GM13977 (cell line): ENCODE measurements at regions not wholly inside any gene's neighbourhood (a gene's known extent, or its start where the extent isn't known, plus 50 kb on each side); places are given as distances from the start of the nearest gene placed in this dataset.

Experiments
- DNase-seq: peaks from one replicate; pipeline ENCODE4 v3.0.0; 2012; ENCODE audit warnings: low spot score
- CTCF ChIP-seq: IDR thresholded peaks from 2 replicates; pipeline ENCODE4 v1.5.1; 2012; ENCODE audit warnings: mild to moderate bottlenecking, control low read depth; ENCODE audit not compliant: insufficient read depth; ENCODE audit errors: extremely low read depth, missing control alignments
- in situ Hi-C: fragments of 300-500 bp; cut with MboI; formaldehyde crosslinking; loops from one replicate; pipeline ENCODE4 v1.12.0; 2022; ENCODE audit warnings: low sequenced_read_pairs, low pct_unique_long_range_greater_than_20kb, mixed read lengths, inconsistent platforms; ENCODE audit not compliant: unreplicated experiment

DNA sequence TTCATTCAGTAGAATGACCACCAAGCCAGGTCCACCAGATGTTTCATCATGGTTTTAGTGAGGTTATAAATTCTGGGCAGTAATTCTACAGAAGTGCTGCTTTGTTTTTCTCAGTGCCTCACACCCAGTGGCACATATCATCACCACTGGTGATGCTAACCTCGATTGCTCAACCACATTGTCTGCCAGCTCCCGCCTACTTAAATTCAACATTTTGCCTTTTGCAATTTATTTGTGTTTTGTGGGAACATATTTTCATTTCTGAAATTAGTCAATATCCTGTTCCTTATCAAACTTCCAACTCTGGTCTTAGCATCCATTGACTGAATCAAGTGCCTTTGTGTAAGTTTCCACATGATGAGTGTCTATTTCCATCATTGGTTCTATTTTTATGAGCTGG is 62.3 kb upstream of the TMEM178A start:
- in situ Hi-C loops: no loop called here
- TF ChIP-seq CTCF: no peak
- DNase-seq: no peak

DNA sequence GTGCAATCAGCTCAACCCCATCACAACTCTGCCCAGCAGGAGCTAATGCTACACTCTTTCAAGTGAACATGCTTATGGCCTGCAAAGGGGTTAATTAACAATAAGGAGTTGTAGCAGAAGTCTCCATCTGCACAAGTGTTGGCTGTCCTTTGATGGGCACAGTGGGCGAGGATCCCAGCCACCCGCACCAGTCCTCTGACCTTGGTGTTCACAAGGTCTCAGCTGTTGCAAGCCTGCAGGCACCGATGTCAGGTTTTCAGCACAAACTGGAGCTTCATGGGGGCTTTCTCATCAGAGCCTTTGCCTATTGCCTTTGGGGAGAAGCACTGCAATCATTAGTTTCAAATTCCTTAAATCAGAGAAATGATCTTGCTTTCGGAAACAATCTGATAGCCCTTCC is 60.9 kb upstream of the TMEM178A start:
- DNase-seq: no peak
- TF ChIP-seq CTCF: no peak
- in situ Hi-C loops: no loop called here

DNA sequence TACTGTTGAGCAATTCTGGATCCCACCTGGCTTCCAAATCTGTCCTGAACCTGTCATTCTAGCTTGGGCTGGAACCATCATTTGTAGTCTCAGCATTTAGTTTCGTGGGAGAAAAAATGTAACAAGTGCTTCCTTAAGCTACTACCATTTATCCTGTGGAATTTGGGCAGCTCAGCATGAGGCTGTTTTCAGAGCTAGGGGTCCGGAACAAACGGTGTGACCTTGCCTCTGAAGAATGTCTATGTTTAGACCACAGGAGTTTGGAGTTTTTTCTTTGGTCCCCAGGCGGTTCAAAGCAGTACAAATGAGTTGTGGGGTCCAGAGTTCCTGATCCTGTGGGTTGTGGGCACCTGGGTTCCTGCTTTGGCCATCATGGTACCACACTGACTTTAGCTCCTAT is 59.1 kb upstream of the TMEM178A start:
- no peak for DNase-seq
- in situ Hi-C loops: no loop called here
- TF ChIP-seq CTCF: no peak

DNA sequence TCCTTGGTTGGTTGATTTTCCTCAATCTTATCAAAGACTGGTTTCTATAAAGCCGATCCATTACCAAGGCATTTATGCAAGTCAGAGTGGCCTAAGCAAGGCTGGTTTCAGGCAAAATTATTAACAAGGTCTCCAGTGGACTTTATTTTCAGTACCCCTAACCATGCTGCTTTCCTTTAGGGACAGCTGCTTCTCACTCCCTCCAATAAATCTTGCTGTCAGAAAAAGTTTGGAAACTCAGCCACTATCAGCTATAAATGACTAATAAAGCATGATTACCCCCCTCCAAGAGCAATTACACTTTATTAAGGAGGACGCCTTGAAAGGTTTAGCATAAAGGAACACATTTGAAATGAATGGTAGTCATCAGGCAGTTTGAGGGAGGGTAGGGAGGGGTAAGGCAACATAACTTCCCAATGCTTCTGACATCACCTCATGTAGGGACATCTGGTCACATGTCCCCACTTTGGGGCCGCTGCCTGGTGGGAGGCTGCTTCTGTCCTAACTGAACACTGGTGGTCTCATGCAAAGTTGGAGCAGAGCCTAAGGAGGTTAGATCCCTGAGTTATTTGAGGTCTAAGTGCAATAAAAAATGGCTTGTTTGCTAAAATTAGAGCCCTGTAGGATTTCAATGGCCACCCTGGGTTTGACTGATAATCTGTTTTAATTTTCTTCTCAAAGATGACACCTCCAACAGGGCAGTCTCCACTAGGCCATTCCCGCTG is 58.0 kb upstream of the TMEM178A start:
- in situ Hi-C loops: no loop called here
- no peak for DNase-seq
- no peak for TF ChIP-seq CTCF

GRCh38 chr2:39608263-39608575 is 57.5 kb upstream of the TMEM178A start:
- DNase-seq: no peak
- no peak for TF ChIP-seq CTCF
- in situ Hi-C loops: no loop called here

GRCh38 chr2:39608686-39609441 is 56.9 kb upstream of the TMEM178A start:
- no peak for TF ChIP-seq CTCF
- in situ Hi-C loops: no loop called here
- no peak for DNase-seq
